ENCODE measurements at regions not wholly inside any gene's neighbourhood (a gene's known extent, or its start where the extent isn't known, plus 50 kb on each side); places are given as distances from the start of the nearest gene placed in this dataset.

GRCh38 chr13:111537843-111538499 is 217.5 kb downstream of the TEX29 start:
- no peak for DNase-seq (ENCODE audit: low read depth)

DNA sequence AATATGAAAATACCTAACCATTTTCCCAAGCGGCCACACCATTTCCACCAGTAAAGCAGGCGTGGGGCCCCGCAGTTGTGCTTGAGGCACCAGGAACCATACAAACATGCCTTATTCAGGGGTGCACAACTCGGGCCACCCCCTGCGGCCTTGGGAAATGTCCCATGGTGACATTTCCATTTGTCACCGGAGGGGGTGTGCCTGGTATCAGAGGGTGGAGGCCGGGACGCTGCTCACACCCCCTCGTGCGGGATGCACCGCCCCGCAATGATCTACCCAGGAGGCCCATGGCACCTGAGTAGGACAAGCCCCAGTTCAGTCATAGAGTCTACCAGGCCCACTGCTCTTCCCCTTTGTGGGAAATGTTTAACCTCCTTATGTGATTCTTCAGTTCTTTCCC is 218.8 kb downstream of the TEX29 start:
- no peak for DNase-seq (ENCODE audit: low read depth)

DNA sequence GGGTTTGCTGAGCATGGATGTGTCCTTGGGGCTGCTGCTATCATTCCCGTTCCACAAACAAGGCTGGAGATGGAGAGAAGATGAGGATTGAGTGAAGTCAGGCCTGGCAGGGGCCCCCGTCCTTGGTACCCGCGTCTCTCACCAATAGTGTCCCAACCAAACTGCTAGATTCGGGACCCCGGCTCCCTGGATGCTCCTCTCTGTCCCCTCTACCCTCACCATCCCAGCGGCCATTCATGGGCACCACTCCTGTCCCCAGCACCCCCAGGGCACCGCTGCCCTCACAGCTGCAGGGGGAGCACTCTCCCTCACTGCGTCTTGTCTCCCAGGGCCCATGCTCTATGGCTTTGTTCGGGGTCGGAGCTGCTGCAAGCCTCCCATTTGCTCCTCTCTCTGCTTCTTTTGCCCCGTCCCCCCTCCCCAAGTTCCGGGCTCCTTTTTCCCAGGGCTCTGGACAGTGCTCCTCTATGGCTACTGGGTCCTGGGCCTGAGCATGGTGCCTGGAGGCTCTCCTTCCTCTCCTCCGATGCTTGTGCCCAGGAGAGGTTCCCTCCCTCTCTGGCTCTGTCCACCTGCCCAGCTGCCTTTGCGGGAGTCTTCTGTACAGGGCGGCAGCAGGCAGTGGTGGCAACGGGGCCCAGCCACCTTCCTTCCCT is 219.5 kb downstream of the TEX29 start:
- DNase-seq (ENCODE audit: low read depth): no peak

DNA sequence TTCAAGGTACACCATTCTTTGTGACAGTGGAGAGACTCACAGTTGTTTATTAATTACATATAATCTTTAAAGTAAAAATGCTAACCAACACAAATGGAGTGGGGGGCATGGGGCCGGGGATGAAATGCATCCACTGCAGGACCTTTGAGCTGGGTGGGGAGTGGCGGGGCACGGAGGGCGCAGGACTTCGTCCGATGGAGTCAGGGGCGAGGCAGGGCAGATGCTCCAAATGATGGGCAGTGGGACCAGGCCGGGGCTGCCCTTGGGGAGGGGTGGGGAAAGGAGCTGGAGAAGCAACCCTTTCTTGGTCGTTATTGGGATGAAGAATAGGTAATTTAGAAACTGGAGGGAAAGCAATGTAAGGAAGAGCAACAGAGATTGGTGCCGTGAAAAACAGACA is 220.0 kb downstream of the TEX29 start:
- DNase-seq (ENCODE audit: low read depth): no peak

- no peak for DNase-seq (ENCODE audit: low read depth)
These were observed 220.9 kb downstream of the TEX29 start for GRCh38 chr13:111541345-111541744.

- DNase-seq (ENCODE audit: low read depth): no peak
These were observed 221.5 kb downstream of the TEX29 start for GRCh38 chr13:111541752-111542529.

DNA sequence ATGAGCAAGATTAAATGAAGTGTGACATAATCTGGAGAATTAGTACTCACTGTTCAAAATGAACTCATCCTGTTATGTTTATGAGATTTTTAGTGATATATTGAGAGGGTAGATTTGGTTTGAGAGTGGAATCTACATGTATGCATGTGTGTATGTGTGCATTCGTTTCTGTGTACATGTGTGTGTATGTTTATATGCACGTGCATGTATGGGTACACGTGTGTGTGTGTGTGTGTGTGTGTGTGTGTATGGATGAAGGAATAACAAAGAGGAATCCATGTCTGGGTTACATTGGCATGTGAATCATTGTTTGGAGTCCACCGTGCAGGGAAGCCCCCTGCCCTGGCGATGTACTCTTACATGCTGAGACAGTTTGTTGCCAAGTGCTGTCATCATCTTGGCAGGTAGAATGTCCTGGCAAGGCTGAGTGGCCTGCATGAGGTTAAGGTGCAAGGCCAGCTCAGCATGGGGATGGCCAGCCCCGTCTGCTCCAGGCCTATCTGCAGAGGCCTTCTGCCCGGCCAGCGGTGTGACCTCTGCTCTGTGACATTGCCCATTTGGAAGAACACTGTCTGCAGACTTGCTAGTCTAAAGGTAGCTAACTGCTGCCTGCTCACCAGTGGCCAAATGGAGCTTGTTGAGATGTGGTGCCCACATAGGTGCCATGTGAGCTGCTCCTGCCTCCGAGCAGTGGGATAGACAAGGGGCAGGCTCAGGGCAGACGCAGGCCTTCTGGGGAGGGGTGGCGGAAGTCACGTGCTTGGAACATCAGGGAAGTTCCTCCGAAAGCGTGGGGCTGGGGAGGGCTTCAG is 222.3 kb downstream of the TEX29 start:
- no peak for DNase-seq (ENCODE audit: low read depth)

GRCh38 chr13:111546921-111547675 is 226.7 kb downstream of the TEX29 start:
- DNase-seq (ENCODE audit: low read depth): no peak

DNA sequence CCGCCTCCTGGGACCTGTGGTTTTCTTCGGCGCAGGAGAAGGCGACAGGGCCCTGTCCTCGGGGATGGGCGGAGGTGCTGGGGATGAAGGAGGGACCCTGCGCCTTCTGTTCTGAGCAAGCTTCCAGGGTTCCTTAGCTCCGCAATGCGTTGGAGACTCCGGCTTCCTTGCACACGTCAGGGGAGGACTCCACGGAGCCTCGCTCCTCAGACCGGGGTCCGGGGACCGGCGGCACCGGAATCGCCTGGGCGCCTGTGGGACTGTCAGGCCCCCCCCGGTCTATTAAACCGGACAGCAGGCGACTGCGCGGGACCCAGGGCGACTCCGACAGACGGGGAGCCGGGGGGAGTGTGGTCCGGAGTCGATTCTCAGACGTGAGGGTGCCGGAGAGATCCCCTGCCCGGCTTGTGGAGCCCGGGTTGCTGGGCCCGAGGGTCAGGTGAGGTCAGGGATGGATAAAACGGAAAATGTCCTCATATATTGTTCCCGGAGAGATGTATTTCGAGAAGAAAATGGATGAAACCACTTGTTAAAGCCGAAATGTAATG is 227.4 kb downstream of the TEX29 start:
- DNase-seq (ENCODE audit: low read depth): no peak

GRCh38 chr13:111548301-111548700 is 227.9 kb downstream of the TEX29 start:
- no peak for DNase-seq (ENCODE audit: low read depth)

DNA sequence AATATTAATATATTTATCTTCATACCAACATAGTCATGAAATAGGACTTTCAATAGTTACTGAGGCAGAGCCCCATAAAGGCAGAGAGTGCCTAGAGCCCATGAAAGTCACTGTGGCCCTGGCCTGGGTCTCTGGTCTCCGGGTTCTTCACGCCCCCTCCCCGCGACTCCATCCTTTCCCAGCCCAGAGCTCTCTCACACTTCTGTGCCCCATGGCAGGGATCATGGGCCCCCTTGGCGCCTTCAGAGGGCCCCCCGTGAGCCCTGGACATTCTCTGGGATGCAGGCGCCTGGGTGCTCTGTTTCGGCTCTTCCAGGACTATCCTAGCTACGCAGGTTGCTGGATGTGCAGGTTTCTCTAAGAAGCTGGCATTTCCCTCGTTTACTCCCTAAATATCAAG is 228.4 kb downstream of the TEX29 start:
- DNase-seq (ENCODE audit: low read depth): no peak

DNA sequence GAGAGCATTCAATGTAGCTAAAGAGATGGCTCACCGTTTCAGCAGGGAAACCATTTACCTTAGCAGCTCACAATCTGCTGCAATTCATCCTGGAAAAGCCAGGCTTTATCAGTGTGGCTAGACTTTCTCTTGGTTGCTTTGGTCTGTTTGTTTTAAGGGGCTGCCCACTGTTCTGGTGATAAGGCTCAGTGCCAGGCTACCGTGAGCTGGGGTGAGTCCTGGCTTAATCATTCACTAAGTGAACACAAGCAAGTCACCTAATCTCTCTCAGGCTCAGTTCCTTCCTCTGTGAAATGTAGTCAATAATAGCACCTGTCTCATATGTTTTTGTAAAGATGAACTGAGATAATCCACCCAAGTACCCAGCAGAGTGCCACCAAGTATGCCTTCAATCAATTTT is 229.0 kb downstream of the TEX29 start:
- DNase-seq (ENCODE audit: low read depth): no peak

- no peak for DNase-seq (ENCODE audit: low read depth)
These were observed 229.6 kb downstream of the TEX29 start for GRCh38 chr13:111550062-111550461.

DNA sequence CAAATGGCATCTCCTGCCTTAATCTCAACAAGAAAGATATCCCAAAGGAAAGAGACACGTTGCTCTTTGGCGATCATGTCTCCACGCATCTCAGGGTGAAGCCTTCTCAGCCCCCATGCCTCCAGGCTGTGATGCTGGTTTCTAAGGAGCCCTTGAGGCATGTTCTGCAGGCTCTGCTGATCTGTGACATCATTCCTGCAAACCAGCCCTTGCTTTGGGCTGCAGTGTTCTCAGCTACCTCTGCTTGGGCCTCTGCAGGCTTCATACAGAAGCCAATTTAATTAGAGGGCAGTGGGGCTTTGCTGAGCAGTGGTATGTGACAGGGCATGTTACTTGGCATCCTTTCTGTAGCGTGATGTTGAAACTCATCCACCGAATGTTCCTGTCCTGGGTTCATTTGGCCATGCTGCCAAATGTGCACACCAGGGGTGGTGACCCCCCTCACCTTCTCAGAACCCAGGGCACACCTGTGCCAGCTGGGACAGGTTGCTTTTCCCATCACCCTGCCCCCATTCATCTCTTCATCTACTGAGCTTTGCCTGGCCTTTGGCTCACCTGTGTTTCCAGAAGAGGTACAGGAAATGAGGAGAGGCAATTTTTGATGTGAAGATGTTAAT is 230.9 kb downstream of the TEX29 start:
- no peak for DNase-seq (ENCODE audit: low read depth)

- no peak for DNase-seq (ENCODE audit: low read depth)
These were observed 232.6 kb downstream of the TEX29 start for GRCh38 chr13:111552891-111553655.

DNA sequence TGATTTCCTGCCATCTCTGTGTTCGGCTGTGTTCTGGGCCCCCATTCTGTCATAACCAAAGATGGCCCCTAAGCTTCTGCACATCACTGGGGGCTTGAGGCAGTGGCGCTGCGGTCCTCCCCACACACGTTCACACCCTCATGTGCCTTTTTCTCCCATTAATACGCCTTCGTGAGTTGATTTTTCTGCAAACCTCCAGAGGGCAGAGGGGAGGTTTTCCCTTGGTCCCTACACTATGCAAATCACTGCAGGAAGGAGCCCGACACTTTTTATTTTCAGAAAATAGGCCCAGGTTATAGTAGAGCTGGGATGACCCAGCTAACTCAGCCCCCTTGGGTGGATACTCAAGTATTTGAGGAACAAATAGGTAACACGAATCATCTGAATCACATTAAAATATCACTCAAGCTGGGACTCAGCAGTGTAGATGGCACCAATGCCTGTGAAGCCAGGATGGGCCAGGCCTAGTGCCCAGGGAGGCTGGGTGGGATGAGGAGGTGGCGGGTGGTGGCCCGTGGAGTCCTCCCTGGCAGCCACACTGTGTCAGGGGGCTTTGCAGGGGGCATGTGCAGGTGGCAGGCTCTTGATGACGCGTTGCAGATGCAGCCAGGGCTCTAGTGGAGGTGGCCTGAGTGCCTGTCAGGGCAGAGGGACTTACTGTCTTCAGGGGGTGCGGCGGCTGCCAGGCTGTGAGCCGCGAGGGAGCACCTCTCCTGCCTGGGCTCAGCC is 234.3 kb downstream of the TEX29 start:
- no peak for DNase-seq (ENCODE audit: low read depth)

- DNase-seq (ENCODE audit: low read depth): no peak
These were observed 234.9 kb downstream of the TEX29 start for GRCh38 chr13:111555268-111555808.

DNA sequence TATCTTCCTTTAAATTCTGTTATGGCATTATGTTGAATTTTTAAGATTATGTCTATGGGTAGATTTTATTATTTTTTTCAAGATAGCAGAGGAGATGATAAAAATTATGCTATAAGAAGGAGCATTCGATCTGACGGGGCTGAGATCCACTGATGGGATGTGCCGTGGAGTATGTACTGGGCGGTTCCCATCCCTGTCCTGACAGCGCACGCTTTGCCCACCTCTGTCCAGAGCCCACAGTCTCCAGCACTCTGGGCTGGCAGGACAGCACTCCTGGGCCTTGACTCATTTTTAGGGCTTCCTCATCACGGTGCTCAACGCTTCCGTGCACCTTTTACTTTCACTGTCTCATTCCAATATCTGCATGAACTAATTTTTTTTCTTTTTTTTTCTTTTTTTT is 235.5 kb downstream of the TEX29 start:
- DNase-seq (ENCODE audit: low read depth): no peak

DNA sequence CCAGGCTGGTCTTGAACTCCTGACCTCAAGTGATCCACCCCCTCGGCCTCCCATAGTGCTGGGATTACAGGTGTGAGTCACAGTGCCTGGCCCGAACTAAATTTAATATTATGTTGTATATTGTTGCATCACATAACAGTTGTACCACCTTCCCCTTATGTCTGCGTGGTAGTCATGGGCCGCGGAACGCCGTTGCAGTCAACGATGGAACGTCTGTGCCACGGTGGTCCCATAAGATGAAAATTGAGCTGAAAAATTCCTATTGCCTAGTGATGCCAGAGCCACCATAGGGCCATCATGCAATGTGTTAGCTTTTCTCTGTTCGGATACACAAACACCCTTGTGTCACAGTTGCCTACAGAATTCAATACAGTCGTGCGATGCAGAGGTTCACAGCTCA is 236.1 kb downstream of the TEX29 start:
- no peak for DNase-seq (ENCODE audit: low read depth)

All from GM04503 (cell line).